Astrocyte (in vitro differentiated cells and primary cell): ENCODE measurements at regions not wholly inside any gene's neighbourhood (a gene's known extent, or its start where the extent isn't known, plus 50 kb on each side); places are given as distances from the start of the nearest gene placed in this dataset.

Experiments
- CTCF ChIP-seq: IDR thresholded peaks from 2 replicates; pipeline ENCODE4 v1.5.1; 2011; ENCODE audit warnings: low read depth, mild to moderate bottlenecking, inconsistent platforms, low read length, moderate library complexity; ENCODE audit not compliant: insufficient read depth
- EZH2 ChIP-seq: IDR thresholded peaks from 2 replicates; pipeline ENCODE4 v1.6.1; 2012; ENCODE audit warnings: mild to moderate bottlenecking, low read length, inconsistent platforms; ENCODE audit not compliant: insufficient read depth

GRCh38 chr3:189080745-189081144 lies 91.0 kb upstream of the TPRG1 start:
- TF ChIP-seq CTCF (no peak), EZH2 (no peak)
